H9 (cell line): ENCODE measurements at regions not wholly inside any gene's neighbourhood (a gene's known extent, or its start where the extent isn't known, plus 50 kb on each side); places are given as distances from the start of the nearest gene placed in this dataset.

Source experiments
- DNase-seq: peaks from one replicate; pipeline ENCODE4 v3.0.0-alpha.2; 2017
- H2AFZ ChIP-seq: one replicate; pipeline ENCODE4 v1.6.1; 2013; ENCODE audit warnings: mild to moderate bottlenecking, low read length, control low read depth, moderate library complexity
- H2AK5ac ChIP-seq: 2 replicates; pipeline ENCODE4 v1.6.1; 2013; ENCODE audit warnings: low read length, control low read depth, mixed read lengths; ENCODE audit not compliant: insufficient read length
- H2BK120ac ChIP-seq: one replicate; pipeline ENCODE4 v1.6.1; 2013; ENCODE audit warnings: low read depth, mild to moderate bottlenecking, low read length, control low read depth, inconsistent platforms; ENCODE audit not compliant: poor library complexity, severe bottlenecking
- H2BK12ac ChIP-seq: 2 replicates; pipeline ENCODE4 v1.6.1; 2013; ENCODE audit warnings: low read length, control low read depth, mixed read lengths, low read depth; ENCODE audit not compliant: insufficient read length
- H2BK15ac ChIP-seq: 2 replicates; pipeline ENCODE4 v1.6.1; 2013; ENCODE audit warnings: low read depth, low read length, control low read depth
- H2BK20ac ChIP-seq: one replicate; pipeline ENCODE4 v1.6.1; 2013; ENCODE audit warnings: low read depth, mild to moderate bottlenecking, low read length, control low read depth, inconsistent platforms; ENCODE audit not compliant: poor library complexity, severe bottlenecking
- H2BK5ac ChIP-seq: 2 replicates; pipeline ENCODE4 v1.6.1; 2013; ENCODE audit warnings: low read length, control low read depth, mixed read lengths; ENCODE audit not compliant: insufficient read length
- H3K14ac ChIP-seq: 2 replicates; pipeline ENCODE4 v1.6.1; 2013; ENCODE audit warnings: low read length, control low read depth; ENCODE audit not compliant: insufficient read depth
- H3K18ac ChIP-seq: 2 replicates; pipeline ENCODE4 v1.6.1; 2013; ENCODE audit warnings: low read depth, mild to moderate bottlenecking, mixed read lengths, low read length, control low read depth; ENCODE audit not compliant: insufficient read length
- H3K23ac ChIP-seq: 2 replicates; pipeline ENCODE4 v1.6.1; 2013; ENCODE audit warnings: low read length, control low read depth, mixed read lengths, low read depth; ENCODE audit not compliant: insufficient read length
- H3K23me2 ChIP-seq: 2 replicates; pipeline ENCODE4 v1.6.1; 2013; ENCODE audit warnings: low read depth, mild to moderate bottlenecking, mixed read lengths, low read length, control low read depth; ENCODE audit not compliant: insufficient read length, poor library complexity, severe bottlenecking
- H3K27ac ChIP-seq: 2 replicates; pipeline ENCODE4 v1.5.1; 2013; ENCODE audit warnings: low read length, control low read depth, mixed read lengths, low read depth; ENCODE audit not compliant: insufficient read length
- H3K27me3 ChIP-seq: 2 replicates; pipeline ENCODE4 v1.6.1; 2013; ENCODE audit warnings: low read length, control low read depth, inconsistent platforms; ENCODE audit not compliant: insufficient read depth
- H3K4ac ChIP-seq: 2 replicates; pipeline ENCODE4 v1.6.1; 2013; ENCODE audit warnings: low read depth, mild to moderate bottlenecking, control low read depth, inconsistent platforms, low read length, moderate library complexity
- H3K4me1 ChIP-seq: 2 replicates; pipeline ENCODE4 v1.6.1; 2013; ENCODE audit warnings: low read length, control low read depth, inconsistent platforms; ENCODE audit not compliant: insufficient read depth
- H3K4me2 ChIP-seq: 2 replicates; pipeline ENCODE4 v1.6.1; 2013; ENCODE audit warnings: low read length, control low read depth, mixed read lengths; ENCODE audit not compliant: insufficient read length, insufficient read depth
- H3K56ac ChIP-seq: 2 replicates; pipeline ENCODE4 v1.6.1; 2013; ENCODE audit warnings: low read depth, mild to moderate bottlenecking, mixed read lengths, low read length, control low read depth; ENCODE audit not compliant: insufficient read length
- H3K79me1 ChIP-seq: 2 replicates; pipeline ENCODE4 v1.6.1; 2013; ENCODE audit warnings: low read depth, mild to moderate bottlenecking, moderate library complexity, low read length, control low read depth, inconsistent platforms; ENCODE audit not compliant: insufficient read depth, poor library complexity, severe bottlenecking
- H3K79me2 ChIP-seq: 2 replicates; pipeline ENCODE4 v1.6.1; 2013; ENCODE audit warnings: low read length, control low read depth, inconsistent platforms; ENCODE audit not compliant: insufficient read depth
- H3K9ac ChIP-seq: 2 replicates; pipeline ENCODE4 v1.6.1; 2013; ENCODE audit warnings: low read length, control low read depth, mixed read lengths; ENCODE audit not compliant: insufficient read length; ENCODE audit errors: extremely low read depth
- H3K9me3 ChIP-seq: one replicate; pipeline ENCODE4 v1.6.1; 2013; ENCODE audit warnings: low read depth, low read length, inconsistent platforms; ENCODE audit not compliant: control insufficient read depth
- H3T11ph ChIP-seq: one replicate; pipeline ENCODE4 v1.6.1; 2013; ENCODE audit warnings: mild to moderate bottlenecking, low read length, control low read depth, inconsistent platforms
- H4K20me1 ChIP-seq: one replicate; pipeline ENCODE4 v1.6.1; 2013; ENCODE audit not compliant: control insufficient read depth, insufficient read length, insufficient read depth
- H4K5ac ChIP-seq: 2 replicates; pipeline ENCODE4 v1.6.1; 2013; ENCODE audit warnings: low read depth, mild to moderate bottlenecking, mixed read lengths, low read length, control low read depth; ENCODE audit not compliant: insufficient read length
- H4K8ac ChIP-seq: replicated peaks from 2 replicates; pipeline ENCODE4 v1.6.1; 2013; ENCODE audit warnings: low read length, control low read depth, mixed read lengths, low read depth; ENCODE audit not compliant: insufficient read length
- H4K91ac ChIP-seq: 2 replicates; pipeline ENCODE4 v1.6.1; 2013; ENCODE audit warnings: low read depth, mild to moderate bottlenecking, moderate library complexity, mixed read lengths, low read length, control low read depth; ENCODE audit not compliant: insufficient read length
- H3K27ac Mint-ChIP-seq, 3 experiments: 2 replicates in 2 of 3; 3 replicates in 1 of 3; pipeline ENCODE4 v1.8.0; 2020 to 2021; ENCODE audit warnings: mixed read lengths in 3 of 3, mild to moderate bottlenecking in 1 of 3, moderate library complexity in 1 of 3
- H3K27me3 Mint-ChIP-seq: 2 replicates; pipeline ENCODE4 v1.8.0; 2021; ENCODE audit warnings: low read depth, mild to moderate bottlenecking, moderate library complexity, mixed read lengths
- H3K36me3 Mint-ChIP-seq, 3 experiments: 2 replicates in 2 of 3; 3 replicates in 1 of 3; pipeline ENCODE4 v1.8.0; 2020 to 2021; ENCODE audit warnings: low read depth in 3 of 3, mixed read lengths in 3 of 3; ENCODE audit not compliant: insufficient read depth in 1 of 3
- H3K4me1 Mint-ChIP-seq, 2 experiments: 2 replicates each; pipeline ENCODE4 v1.8.0; 2020; ENCODE audit warnings: mixed read lengths in 2 of 2
- H3K4me3 Mint-ChIP-seq, 2 experiments: 2 replicates in 1 of 2; 3 replicates in 1 of 2; pipeline ENCODE4 v1.8.0; 2020 to 2021; ENCODE audit warnings: mild to moderate bottlenecking in 2 of 2, mixed read lengths in 2 of 2, moderate library complexity in 1 of 2
- H3K9me3 Mint-ChIP-seq, 2 experiments: 2 replicates in 1 of 2; 3 replicates in 1 of 2; pipeline ENCODE4 v1.8.0; 2020; ENCODE audit warnings: mild to moderate bottlenecking in 2 of 2, mixed read lengths in 2 of 2, moderate library complexity in 1 of 2
- WGBS: extraction: QIAGEN DNeasy Blood & Tissue Kit; methylation state at CpG from one replicate; pipeline ENCODE4 v1.1.7; 2013; ENCODE audit warnings: missing lambda C conversion rate, low lambda C conversion rate, mixed read lengths; ENCODE audit not compliant: insufficient read length; ENCODE audit errors: extremely low coverage; 5-methylcytosine and 5-hydroxymethylcytosine counted together
- TF ChIP-seq, protein P1 (sequence below): fragments of 200-600 bp; sonication (generic); conservative IDR thresholded peaks from 3 replicates; pipeline ENCODE4 v1.8.0; 2021; ENCODE audit warnings: antibody characterized with exemption, mild to moderate bottlenecking

DNA sequence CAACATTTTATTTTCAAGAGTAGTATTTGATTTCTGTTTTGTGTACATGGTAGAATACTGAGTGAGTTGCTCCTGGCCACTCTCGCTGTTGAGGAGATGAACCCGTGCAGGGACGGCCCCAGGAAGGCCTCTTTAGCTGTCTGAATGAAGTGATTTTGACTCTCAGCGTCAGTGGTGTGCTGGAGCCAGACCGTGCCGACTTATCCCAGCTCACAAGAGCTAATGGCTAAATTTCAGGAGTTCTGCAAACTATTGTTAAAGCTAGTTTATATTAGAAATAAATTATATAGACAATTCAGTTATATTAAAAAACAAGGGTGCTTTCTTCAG is 111.2 kb upstream of the KIF26B start:
- H2BK120ac ChIP-seq: no peak overlapping the region
- H3T11ph ChIP-seq: no peak overlapping the region
- H3K4me2 ChIP-seq: no peak overlapping the region
- no peak overlapping the region; a peak in 1 of 7 replicates for H3K27ac Mint-ChIP-seq
- no peak overlapping the region for H2BK5ac ChIP-seq
- no peaks in the 10 kb centered on the region for H3K9me3 ChIP-seq
- H2BK12ac ChIP-seq: no peak overlapping the region
- H3K9me3 Mint-ChIP-seq: no peaks in the 10 kb centered on the region
- H3K4me1 Mint-ChIP-seq: peaks cover 21 to 35% of the 10 kb centered on the region in 2 experiments
- no CpG with 5 or more reads among the region's 6 CpGs for WGBS
- H2AFZ ChIP-seq: no peak overlapping the region
- no peak overlapping the region for H3K4me3 Mint-ChIP-seq
- H3K23me2 ChIP-seq: no peaks in the 10 kb centered on the region
- no peak overlapping the region for H3K9ac ChIP-seq
- no peaks in the 10 kb centered on the region for H4K20me1 ChIP-seq
- H3K56ac ChIP-seq: no peak overlapping the region
- no peak overlapping the region for H2BK15ac ChIP-seq
- no peak overlapping the region for H3K4ac ChIP-seq
- peaks cover 7% of the 10 kb centered on the region; the same call in 1 of the 2 replicates for H3K4me1 ChIP-seq
- H3K23ac ChIP-seq: no peak overlapping the region
- TF ChIP-seq, protein P1, sequence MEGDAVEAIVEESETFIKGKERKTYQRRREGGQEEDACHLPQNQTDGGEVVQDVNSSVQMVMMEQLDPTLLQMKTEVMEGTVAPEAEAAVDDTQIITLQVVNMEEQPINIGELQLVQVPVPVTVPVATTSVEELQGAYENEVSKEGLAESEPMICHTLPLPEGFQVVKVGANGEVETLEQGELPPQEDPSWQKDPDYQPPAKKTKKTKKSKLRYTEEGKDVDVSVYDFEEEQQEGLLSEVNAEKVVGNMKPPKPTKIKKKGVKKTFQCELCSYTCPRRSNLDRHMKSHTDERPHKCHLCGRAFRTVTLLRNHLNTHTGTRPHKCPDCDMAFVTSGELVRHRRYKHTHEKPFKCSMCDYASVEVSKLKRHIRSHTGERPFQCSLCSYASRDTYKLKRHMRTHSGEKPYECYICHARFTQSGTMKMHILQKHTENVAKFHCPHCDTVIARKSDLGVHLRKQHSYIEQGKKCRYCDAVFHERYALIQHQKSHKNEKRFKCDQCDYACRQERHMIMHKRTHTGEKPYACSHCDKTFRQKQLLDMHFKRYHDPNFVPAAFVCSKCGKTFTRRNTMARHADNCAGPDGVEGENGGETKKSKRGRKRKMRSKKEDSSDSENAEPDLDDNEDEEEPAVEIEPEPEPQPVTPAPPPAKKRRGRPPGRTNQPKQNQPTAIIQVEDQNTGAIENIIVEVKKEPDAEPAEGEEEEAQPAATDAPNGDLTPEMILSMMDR: no peak
- H3K79me2 ChIP-seq: no peaks in the 10 kb centered on the region
- no peak overlapping the region for H3K18ac ChIP-seq
- H4K91ac ChIP-seq: no peak overlapping the region
- DNase-seq: no peak
- H3K79me1 ChIP-seq: no peaks in the 10 kb centered on the region
- no peaks in the 10 kb centered on the region for H3K27me3 Mint-ChIP-seq
- no peaks in the 10 kb centered on the region for H3K36me3 Mint-ChIP-seq
- no peak overlapping the region for H3K14ac ChIP-seq
- H4K8ac ChIP-seq: no peak overlapping the region
- H3K27me3 ChIP-seq: no peaks in the 10 kb centered on the region
- H3K27ac ChIP-seq: no peak overlapping the region
- H2BK20ac ChIP-seq: no peak overlapping the region
- H4K5ac ChIP-seq: no peak overlapping the region
- no peak overlapping the region for H2AK5ac ChIP-seq
